ENCODE measurements at regions not wholly inside any gene's neighbourhood (a gene's known extent, or its start where the extent isn't known, plus 50 kb on each side); places are given as distances from the start of the nearest gene placed in this dataset.

DNA sequence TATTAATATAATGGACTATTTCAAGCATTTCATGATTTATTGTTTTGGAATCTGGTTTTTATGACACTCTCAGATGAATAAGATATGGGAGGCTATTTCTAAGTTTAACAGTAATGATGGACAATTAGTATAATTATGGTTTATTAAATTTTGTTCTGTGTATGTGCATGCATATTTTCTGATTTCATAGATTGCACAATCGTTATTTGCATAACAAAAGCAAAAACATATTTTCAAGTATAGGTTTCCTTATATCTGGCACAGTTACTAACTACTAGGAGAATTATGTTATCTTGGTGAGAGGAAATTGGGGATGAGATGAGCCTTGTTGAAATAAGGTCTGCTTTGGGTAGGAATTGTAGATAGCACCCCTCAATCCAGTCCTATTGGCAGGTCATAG lies 413.1 kb downstream of the MCTP2 start:
- H3K9me3 ChIP-seq: peaks cover 0 to 3% (median 0%) of the 10 kb centered on the region in 3 donors
- H3K4me3 ChIP-seq: no peak overlapping the region
- no peak overlapping the region for H3K27ac ChIP-seq
- DNase-seq: no peak
- TF ChIP-seq CTCF (IDR thresholded peaks at IDR 0.05): no peak
- intact Hi-C loops (cut with DNase I; ENCODE audit: low total_unique reads): no loop called here
- H3K4me1 ChIP-seq: no peaks in the 10 kb centered on the region
- no peaks in the 10 kb centered on the region for H3K36me3 ChIP-seq
- H3K27me3 ChIP-seq: no peaks in the 10 kb centered on the region

- H3K9me3 ChIP-seq: no peaks in the 10 kb centered on the region
- H3K4me1 ChIP-seq: no peaks in the 10 kb centered on the region
- H3K4me3 ChIP-seq: no peak overlapping the region
- H3K36me3 ChIP-seq: no peaks in the 10 kb centered on the region
- no peak for TF ChIP-seq CTCF (IDR thresholded peaks at IDR 0.05)
- no peak for DNase-seq
- no peaks in the 10 kb centered on the region for H3K27me3 ChIP-seq
- H3K27ac ChIP-seq: no peak overlapping the region
- intact Hi-C loops (cut with DNase I; ENCODE audit: low total_unique reads): loop anchor here (5.0 kb wide), 1 partner anchor 1149 kb away; no protein-coding TSS in a partner anchor
Observed at GRCh38 chr15:94653071-94653470, 421.7 kb downstream of the MCTP2 start.

GRCh38 chr15:94655249-94655880 lies 424.0 kb downstream of the MCTP2 start:
- TF ChIP-seq CTCF (IDR thresholded peaks at IDR 0.05): no peak
- H3K36me3 ChIP-seq: no peaks in the 10 kb centered on the region
- intact Hi-C loops (cut with DNase I; ENCODE audit: low total_unique reads): no loop called here

GRCh38 chr15:94665676-94666441 lies 434.5 kb downstream of the MCTP2 start:
- H3K4me1 ChIP-seq: peaks cover 0 to 3% (median under 1%) of the 10 kb centered on the region in 4 donors
- H3K4me3 ChIP-seq: no peak overlapping the region
- no peak for DNase-seq
- no peaks in the 10 kb centered on the region for H3K9me3 ChIP-seq
- H3K36me3 ChIP-seq: no peaks in the 10 kb centered on the region
- intact Hi-C loops (cut with DNase I; ENCODE audit: low total_unique reads): no loop called here
- TF ChIP-seq CTCF (IDR thresholded peaks at IDR 0.05): no peak
- no peak overlapping the region for H3K27ac ChIP-seq
- no peaks in the 10 kb centered on the region for H3K27me3 ChIP-seq

More at GRCh38 chr15:94655249-94655880, 424.0 kb downstream of the MCTP2 start:
- no peaks in the 10 kb centered on the region for H3K4me1 ChIP-seq
- no peak for DNase-seq
- no peak overlapping the region for H3K27ac ChIP-seq
- no peaks in the 10 kb centered on the region for H3K27me3 ChIP-seq
- H3K9me3 ChIP-seq: no peaks in the 10 kb centered on the region
- no peak overlapping the region for H3K4me3 ChIP-seq

GRCh38 chr15:94666553-94666952 lies 435.2 kb downstream of the MCTP2 start:
- intact Hi-C loops (cut with DNase I; ENCODE audit: low total_unique reads): no loop called here

More at GRCh38 chr15:94666553-94666952, 435.2 kb downstream of the MCTP2 start:
- Histone ChIP-seq H3K4me3 (no peak overlapping the region), H3K27ac (no peak overlapping the region), H3K4me1 (peaks cover 0 to 10% (median 4%) of the 10 kb centered on the region in 4 donors), H3K27me3 (no peaks in the 10 kb centered on the region), H3K9me3 (no peaks in the 10 kb centered on the region), H3K36me3 (no peaks in the 10 kb centered on the region)
- no peak for DNase-seq
- peak in 1 of 2 experiments; percentile 5 for TF ChIP-seq CTCF (IDR thresholded peaks at IDR 0.05)
